Sigmoid colon (tissue), 6 donors: ENCODE measurements at regions not wholly inside any gene's neighbourhood (a gene's known extent, or its start where the extent isn't known, plus 50 kb on each side); places are given as distances from the start of the nearest gene placed in this dataset.
"Not testable (repeated sequence)": the region's sequence is repeated elsewhere in the genome, so short reads cannot be mapped to it uniquely, and the experiment has no call there.

Experiments used
- DNase-seq: peaks from one replicate; pipeline ENCODE4 v3.0.0-alpha.2; 2019
- H3K27ac ChIP-seq, 4 donors: fragments of 200-600 bp; sonication (generic); one replicate each; pipeline ENCODE4 v1.5.1; 2016 to 2019; ENCODE audit warnings: mild to moderate bottlenecking in 1 of 4
- H3K27me3 ChIP-seq, 3 donors: fragments of 200-600 bp; sonication (generic); one replicate each; pipeline ENCODE4 v1.5.1; 2019; ENCODE audit warnings: mild to moderate bottlenecking in 1 of 3
- H3K36me3 ChIP-seq, 4 donors: fragments of 200-600 bp; sonication (generic); one replicate each; pipeline ENCODE4 v1.5.1; 2016 to 2019
- H3K4me1 ChIP-seq, 4 donors: fragments of 200-600 bp; sonication (generic); one replicate each; pipeline ENCODE4 v1.5.1; 2017 to 2019
- H3K4me3 ChIP-seq, 4 donors: fragments of 200-600 bp; sonication (generic); one replicate each; pipeline ENCODE4 v1.5.1; 2017 to 2019; ENCODE audit warnings: mild to moderate bottlenecking in 2 of 4, moderate library complexity in 1 of 4
- H3K9me3 ChIP-seq, 4 donors: fragments of 200-600 bp in 3 of 4; sonication (generic) in 3 of 4; one replicate each; pipeline versions ENCODE4 v1.5.1 to v1.6.1; 2013 to 2019
- EP300 ChIP-seq, 4 donors: sonication (generic); formaldehyde crosslinking; IDR thresholded peaks; one replicate each; pipeline ENCODE4 v1.6.1; 2017; ENCODE audit warnings: antibody characterized with exemption in 4 of 4
- POLR2A ChIP-seq, 2 donors: fragments of 450-650 bp; IDR thresholded peaks; one replicate each; pipeline ENCODE4 v1.6.1; 2016; ENCODE audit warnings: antibody characterized with exemption in 2 of 2, mild to moderate bottlenecking in 2 of 2, moderate library complexity in 2 of 2
- POLR2AphosphoS5 ChIP-seq, 4 donors: sonication (generic); formaldehyde crosslinking; IDR thresholded peaks; one replicate each; pipeline ENCODE4 v1.6.1; 2017; ENCODE audit warnings: antibody characterized with exemption in 4 of 4
- WGBS, 2 donors: extraction: QIAGEN DNeasy Blood & Tissue Kit; methylation state at CpG; one replicate each; pipeline ENCODE4 v1.1.7; 2013; 5-methylcytosine and 5-hydroxymethylcytosine counted together
- intact Hi-C: fragments of 100-400 bp; cut with DNase I; formaldehyde crosslinking; loops from one replicate; pipeline ENCODE4 v1.15.1; 2023
- TF ChIP-seq, protein P1 (sequence below), 4 experiments: fragments of 450-650 bp in 3 of 4; fragments of 200-600 bp in 1 of 4; IDR thresholded peaks; one replicate each; pipeline ENCODE4 v1.5.1; 2016 to 2019; ENCODE audit warnings: antibody characterized with exemption in 4 of 4, mild to moderate bottlenecking in 3 of 4, moderate library complexity in 2 of 4
- donor health status: healthy with polysubstance abuse.
- donor health status: healthy.

DNA sequence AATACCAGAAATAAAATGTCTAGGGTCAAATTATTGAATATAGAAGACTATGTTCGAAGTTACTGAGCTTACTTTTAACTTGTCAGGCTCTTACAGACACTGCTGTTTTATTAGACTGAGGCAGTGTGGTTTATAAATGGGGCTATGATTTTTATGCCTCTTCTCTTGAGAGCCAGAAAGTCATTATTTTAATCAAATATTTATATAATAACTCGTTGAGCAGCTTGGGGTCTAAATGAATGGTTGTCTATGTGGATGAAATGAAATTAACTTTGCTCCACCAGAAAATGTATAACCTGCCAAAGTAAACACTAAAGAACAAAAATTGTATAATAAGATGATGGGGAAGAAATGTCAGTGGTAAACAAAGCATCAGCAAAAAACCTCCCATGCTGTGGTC lies 175.6 kb upstream of the THSD7A start:
- no peak overlapping the region for H3K4me3 ChIP-seq
- no peak for TF ChIP-seq POLR2AphosphoS5 (IDR thresholded peaks at IDR 0.05)
- no peak for TF ChIP-seq EP300 (IDR thresholded peaks at IDR 0.05)
- TF ChIP-seq, protein P1, sequence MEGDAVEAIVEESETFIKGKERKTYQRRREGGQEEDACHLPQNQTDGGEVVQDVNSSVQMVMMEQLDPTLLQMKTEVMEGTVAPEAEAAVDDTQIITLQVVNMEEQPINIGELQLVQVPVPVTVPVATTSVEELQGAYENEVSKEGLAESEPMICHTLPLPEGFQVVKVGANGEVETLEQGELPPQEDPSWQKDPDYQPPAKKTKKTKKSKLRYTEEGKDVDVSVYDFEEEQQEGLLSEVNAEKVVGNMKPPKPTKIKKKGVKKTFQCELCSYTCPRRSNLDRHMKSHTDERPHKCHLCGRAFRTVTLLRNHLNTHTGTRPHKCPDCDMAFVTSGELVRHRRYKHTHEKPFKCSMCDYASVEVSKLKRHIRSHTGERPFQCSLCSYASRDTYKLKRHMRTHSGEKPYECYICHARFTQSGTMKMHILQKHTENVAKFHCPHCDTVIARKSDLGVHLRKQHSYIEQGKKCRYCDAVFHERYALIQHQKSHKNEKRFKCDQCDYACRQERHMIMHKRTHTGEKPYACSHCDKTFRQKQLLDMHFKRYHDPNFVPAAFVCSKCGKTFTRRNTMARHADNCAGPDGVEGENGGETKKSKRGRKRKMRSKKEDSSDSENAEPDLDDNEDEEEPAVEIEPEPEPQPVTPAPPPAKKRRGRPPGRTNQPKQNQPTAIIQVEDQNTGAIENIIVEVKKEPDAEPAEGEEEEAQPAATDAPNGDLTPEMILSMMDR (IDR thresholded peaks at IDR 0.05), result no peak
- TF ChIP-seq POLR2A (IDR thresholded peaks at IDR 0.05), result no peak
- H3K27me3 ChIP-seq, result no peaks in the 10 kb centered on the region
- no peaks in the 10 kb centered on the region for H3K36me3 ChIP-seq
- 36 to 38% methylated on average over 2 of the region's 2 CpGs for WGBS, 2 donors
- H3K4me1 ChIP-seq, result no peaks in the 10 kb centered on the region
- DNase-seq, result no peak
- no peak overlapping the region for H3K27ac ChIP-seq
- intact Hi-C loops, result no loop called here
- H3K9me3 ChIP-seq, result no peaks in the 10 kb centered on the region

DNA sequence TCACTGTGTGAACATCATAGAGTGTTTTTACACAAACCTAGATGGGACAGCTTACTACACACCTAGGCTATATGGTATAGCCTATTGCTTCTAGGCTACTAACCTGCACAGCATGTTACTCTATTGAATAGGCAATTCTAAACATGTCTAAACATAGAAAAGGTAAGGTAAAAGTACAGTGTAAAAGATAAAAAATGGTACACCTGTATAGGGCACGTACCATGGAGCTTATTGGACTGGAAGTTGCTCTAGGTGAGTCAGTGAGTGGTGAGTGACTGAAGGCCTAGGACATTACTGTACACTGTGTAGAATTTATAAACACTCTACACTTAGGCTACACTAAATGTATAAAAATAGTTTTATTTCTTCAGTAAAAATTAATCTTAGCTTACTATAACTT lies 182.0 kb upstream of the THSD7A start:
- H3K27ac ChIP-seq, result no peak overlapping the region
- DNase-seq, result no peak
- TF ChIP-seq POLR2AphosphoS5 (IDR thresholded peaks at IDR 0.05), result no peak
- TF ChIP-seq EP300 (IDR thresholded peaks at IDR 0.05), result no peak
- no peak for TF ChIP-seq POLR2A (IDR thresholded peaks at IDR 0.05)
- TF ChIP-seq, protein P1 (IDR thresholded peaks at IDR 0.05), result no peak
- intact Hi-C loops, result no loop called here
- H3K9me3 ChIP-seq, result no peaks in the 10 kb centered on the region
- H3K4me1 ChIP-seq, result no peaks in the 10 kb centered on the region
- H3K4me3 ChIP-seq, result no peak overlapping the region
- no peaks in the 10 kb centered on the region for H3K27me3 ChIP-seq
- no peaks in the 10 kb centered on the region for H3K36me3 ChIP-seq
- WGBS, 2 donors, result 77 to 93% methylated on average over 1 of the region's 1 CpG

DNA sequence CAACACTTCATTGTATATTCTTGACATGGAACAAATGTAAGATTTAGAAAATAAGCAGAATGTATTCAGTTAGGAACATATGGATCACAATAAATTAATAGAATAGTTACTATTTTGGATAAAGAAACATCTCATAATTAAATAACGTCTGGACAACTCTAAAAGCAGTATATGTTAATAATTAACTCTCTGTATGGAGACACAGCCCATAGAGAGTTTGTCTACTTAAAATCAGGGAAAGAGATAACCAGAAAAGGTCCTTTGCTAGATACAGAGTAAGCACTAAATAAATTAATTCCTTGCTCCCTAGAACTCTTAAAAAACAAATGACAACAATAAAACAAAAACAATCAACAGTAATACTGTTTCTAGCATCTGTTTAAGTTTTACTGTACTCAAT lies 184.4 kb upstream of the THSD7A start:
- no peaks in the 10 kb centered on the region for H3K9me3 ChIP-seq
- H3K27ac ChIP-seq, result no peak overlapping the region
- WGBS, 2 donors, result 6 to 47% methylated on average over 1 of the region's 1 CpG
- no peaks in the 10 kb centered on the region for H3K4me1 ChIP-seq
- no peaks in the 10 kb centered on the region for H3K27me3 ChIP-seq
- TF ChIP-seq POLR2A (IDR thresholded peaks at IDR 0.05) (no peak), POLR2AphosphoS5 (IDR thresholded peaks at IDR 0.05) (no peak), EP300 (IDR thresholded peaks at IDR 0.05) (no peak)
- TF ChIP-seq, protein P1 (IDR thresholded peaks at IDR 0.05), result no peak
- H3K36me3 ChIP-seq, result no peaks in the 10 kb centered on the region
- intact Hi-C loops, result no loop called here
- H3K4me3 ChIP-seq, result no peak overlapping the region
- no peak for DNase-seq

DNA sequence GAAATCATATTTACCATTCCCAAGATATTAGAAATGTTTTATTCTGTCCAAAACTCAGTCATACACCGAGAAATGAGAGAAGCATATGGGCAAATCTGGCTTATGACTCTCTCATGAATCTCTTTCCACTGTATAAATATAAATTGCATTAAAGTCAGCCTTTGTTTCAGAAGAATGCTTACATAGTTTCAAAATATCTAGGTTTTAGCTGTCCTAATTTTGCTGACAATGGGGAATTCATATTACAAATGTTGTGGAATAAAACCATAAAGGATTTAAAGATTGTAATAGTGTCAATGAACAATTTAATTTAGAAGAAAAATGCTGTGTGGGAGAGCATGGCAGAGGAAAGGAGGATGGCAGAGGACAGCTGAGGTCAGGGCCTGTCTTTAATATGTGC lies 185.0 kb upstream of the THSD7A start:
- Histone ChIP-seq H3K27me3 (no peaks in the 10 kb centered on the region), H3K27ac (no peak overlapping the region), H3K4me3 (no peak overlapping the region), H3K9me3 (no peaks in the 10 kb centered on the region), H3K36me3 (no peaks in the 10 kb centered on the region), H3K4me1 (no peaks in the 10 kb centered on the region)
- TF ChIP-seq EP300 (IDR thresholded peaks at IDR 0.05) (no peak), POLR2A (IDR thresholded peaks at IDR 0.05) (no peak), POLR2AphosphoS5 (IDR thresholded peaks at IDR 0.05) (no peak)
- TF ChIP-seq, protein P1 (IDR thresholded peaks at IDR 0.05), result no peak
- intact Hi-C loops, result no loop called here
- DNase-seq, result no peak
- 48 to 69% methylated on average over 1 of the region's 1 CpG for WGBS, 2 donors

DNA sequence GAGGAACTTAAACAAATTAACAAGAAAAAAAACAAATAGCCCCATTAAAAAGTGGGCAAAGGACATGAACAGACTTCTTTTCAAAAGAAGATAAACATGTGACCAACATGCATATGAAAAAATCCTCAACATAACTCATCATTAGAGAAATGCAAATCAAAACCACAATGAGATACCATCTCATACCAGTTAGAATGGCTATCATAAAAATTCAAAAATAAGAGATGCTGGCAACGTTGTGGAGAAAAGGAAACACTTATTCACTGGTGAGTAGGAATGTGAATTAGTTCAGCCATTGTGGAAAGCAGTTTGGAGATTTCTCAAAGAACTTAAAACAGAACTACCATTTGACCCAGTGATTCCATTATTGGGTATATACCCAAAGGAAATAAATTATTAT lies 189.1 kb upstream of the TMEM106B start:
- intact Hi-C loops, H3K27ac ChIP-seq, H3K4me1 ChIP-seq, H3K9me3 ChIP-seq, H3K27me3 ChIP-seq, H3K4me3 ChIP-seq, DNase-seq, H3K36me3 ChIP-seq: not testable (repeated sequence)
- 68 to 72% methylated on average over 1 of the region's 1 CpG for WGBS, 2 donors
